ENCODE measurements at regions not wholly inside any gene's neighbourhood (a gene's known extent, or its start where the extent isn't known, plus 50 kb on each side); places are given as distances from the start of the nearest gene placed in this dataset.
"Not testable (repeated sequence)": the region's sequence is repeated elsewhere in the genome, so short reads cannot be mapped to it uniquely, and the experiment has no call there.

- no peak for DNase-seq (ENCODE audit: low spot score)
Measured at GRCh38 chr15:26075770-26076169, 212.6 kb upstream of the ATP10A start.

GRCh38 chr15:26073430-26074333 lies 210.6 kb upstream of the ATP10A start:
- no peak for DNase-seq (ENCODE audit: low spot score)

GRCh38 chr15:26070095-26070532 lies 207.0 kb upstream of the ATP10A start:
- DNase-seq (ENCODE audit: low spot score): no peak

GRCh38 chr15:26069231-26069641 lies 206.1 kb upstream of the ATP10A start:
- no peak for DNase-seq (ENCODE audit: low spot score)

- DNase-seq (ENCODE audit: low spot score): no peak
Measured at GRCh38 chr15:26066896-26067295, 203.8 kb upstream of the ATP10A start.

- no peak for DNase-seq (ENCODE audit: low spot score)
Measured at GRCh38 chr15:26065723-26066122, 202.6 kb upstream of the ATP10A start.

GRCh38 chr15:26061248-26061647 lies 198.1 kb upstream of the ATP10A start:
- DNase-seq (ENCODE audit: low spot score): no peak

GRCh38 chr15:26056766-26057165 lies 193.6 kb upstream of the ATP10A start:
- DNase-seq (ENCODE audit: low spot score): not testable (repeated sequence)

GRCh38 chr15:26051761-26052675 lies 188.9 kb upstream of the ATP10A start:
- no peak for DNase-seq (ENCODE audit: low spot score)

- no peak for DNase-seq (ENCODE audit: low spot score)
Measured at GRCh38 chr15:26050984-26051383, 187.9 kb upstream of the ATP10A start.

GRCh38 chr15:26049900-26050657 lies 187.0 kb upstream of the ATP10A start:
- DNase-seq (ENCODE audit: low spot score): no peak

- DNase-seq (ENCODE audit: low spot score): no peak
Measured at GRCh38 chr15:26048669-26049068, 185.5 kb upstream of the ATP10A start.

- no peak for DNase-seq (ENCODE audit: low spot score)
Measured at GRCh38 chr15:26045516-26045915, 182.4 kb upstream of the ATP10A start.

GRCh38 chr15:26043018-26043417 lies 179.9 kb upstream of the ATP10A start:
- DNase-seq (ENCODE audit: low spot score): no peak

- no peak for DNase-seq (ENCODE audit: low spot score)
Measured at GRCh38 chr15:26038693-26039092, 175.6 kb upstream of the ATP10A start.

GRCh38 chr15:26037369-26037768 lies 174.2 kb upstream of the ATP10A start:
- no peak for DNase-seq (ENCODE audit: low spot score)

GRCh38 chr15:26033493-26033892 lies 170.4 kb upstream of the ATP10A start:
- DNase-seq (ENCODE audit: low spot score): no peak

- DNase-seq (ENCODE audit: low spot score): no peak
Measured at GRCh38 chr15:26032162-26032846, 169.2 kb upstream of the ATP10A start.

GRCh38 chr15:26029586-26029985 lies 166.5 kb upstream of the ATP10A start:
- not testable (repeated sequence) for DNase-seq (ENCODE audit: low spot score)

- no peak for DNase-seq (ENCODE audit: low spot score)
Measured at GRCh38 chr15:26029146-26029545, 166.0 kb upstream of the ATP10A start.

GRCh38 chr15:26028086-26028740 lies 165.1 kb upstream of the ATP10A start:
- DNase-seq (ENCODE audit: low spot score): no peak

Data from RKO (cell line).